ENCODE measurements at regions not wholly inside any gene's neighbourhood (a gene's known extent, or its start where the extent isn't known, plus 50 kb on each side); places are given as distances from the start of the nearest gene placed in this dataset.

DNA sequence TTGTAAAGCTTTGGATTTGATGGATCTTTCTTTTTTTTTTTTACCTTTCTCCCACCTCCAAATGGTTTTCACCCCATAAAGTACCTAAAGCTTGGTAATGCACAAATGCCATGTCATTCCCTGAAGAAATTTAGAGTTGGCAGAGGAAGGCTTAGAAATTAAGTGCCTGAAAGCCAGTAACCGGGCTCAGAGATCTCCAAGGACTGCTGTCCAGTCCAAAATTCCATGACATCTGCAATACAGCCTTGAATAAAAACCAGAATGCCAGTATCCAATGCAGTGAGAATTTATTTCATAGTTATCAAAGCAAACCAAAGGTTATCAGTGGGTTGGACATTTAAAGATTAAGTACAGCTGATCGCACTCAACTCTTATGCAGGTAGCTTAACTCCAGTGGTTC is 209.9 kb upstream of the RBBP8 start:
- TF ChIP-seq, protein P1, sequence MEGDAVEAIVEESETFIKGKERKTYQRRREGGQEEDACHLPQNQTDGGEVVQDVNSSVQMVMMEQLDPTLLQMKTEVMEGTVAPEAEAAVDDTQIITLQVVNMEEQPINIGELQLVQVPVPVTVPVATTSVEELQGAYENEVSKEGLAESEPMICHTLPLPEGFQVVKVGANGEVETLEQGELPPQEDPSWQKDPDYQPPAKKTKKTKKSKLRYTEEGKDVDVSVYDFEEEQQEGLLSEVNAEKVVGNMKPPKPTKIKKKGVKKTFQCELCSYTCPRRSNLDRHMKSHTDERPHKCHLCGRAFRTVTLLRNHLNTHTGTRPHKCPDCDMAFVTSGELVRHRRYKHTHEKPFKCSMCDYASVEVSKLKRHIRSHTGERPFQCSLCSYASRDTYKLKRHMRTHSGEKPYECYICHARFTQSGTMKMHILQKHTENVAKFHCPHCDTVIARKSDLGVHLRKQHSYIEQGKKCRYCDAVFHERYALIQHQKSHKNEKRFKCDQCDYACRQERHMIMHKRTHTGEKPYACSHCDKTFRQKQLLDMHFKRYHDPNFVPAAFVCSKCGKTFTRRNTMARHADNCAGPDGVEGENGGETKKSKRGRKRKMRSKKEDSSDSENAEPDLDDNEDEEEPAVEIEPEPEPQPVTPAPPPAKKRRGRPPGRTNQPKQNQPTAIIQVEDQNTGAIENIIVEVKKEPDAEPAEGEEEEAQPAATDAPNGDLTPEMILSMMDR (IDR thresholded peaks at IDR 0.05), result no peak
- no peak for TF ChIP-seq POLR2A (IDR thresholded peaks at IDR 0.05)
